GM23338 (cell line): ENCODE measurements at regions not wholly inside any gene's neighbourhood (a gene's known extent, or its start where the extent isn't known, plus 50 kb on each side); places are given as distances from the start of the nearest gene placed in this dataset.

ENCODE experiments used
- ATAC-seq: fragments of 200-7000 bp; cut with Tn5 transposase; 3 replicates; pipeline ENCODE4 v1.9.1; 2020
- DNase-seq: peaks from one replicate; pipeline ENCODE4 v3.0.0-alpha.2; 2015; ENCODE audit warnings: low spot score
- H2AFZ ChIP-seq: fragments of 200-600 bp; sonication (generic); 2 replicates; pipeline ENCODE4 v1.8.0; 2016; ENCODE audit warnings: antibody characterized with exemption, mild to moderate bottlenecking, moderate library complexity
- H3F3A ChIP-seq: fragments of 200-600 bp; sonication (generic); replicated peaks from 2 replicates; pipeline ENCODE4 v1.8.0; 2017; ENCODE audit warnings: antibody characterized with exemption, mixed run types, low read depth
- H3K27ac ChIP-seq: fragments of 200-600 bp; sonication (generic); 2 replicates; pipeline ENCODE4 v1.6.1; 2016; ENCODE audit warnings: low read depth
- H3K27me3 ChIP-seq: fragments of 200-600 bp; sonication (generic); 2 replicates; pipeline ENCODE4 v1.8.0; 2016; ENCODE audit warnings: mild to moderate bottlenecking, mixed run types, moderate library complexity; ENCODE audit not compliant: insufficient read depth
- H3K36me3 ChIP-seq: fragments of 200-600 bp; sonication (generic); 2 replicates; pipeline ENCODE4 v1.8.0; 2016; ENCODE audit warnings: mild to moderate bottlenecking; ENCODE audit not compliant: insufficient read depth
- H3K4me1 ChIP-seq: fragments of 200-600 bp; sonication (generic); 2 replicates; pipeline ENCODE4 v1.8.0; 2016; ENCODE audit warnings: mild to moderate bottlenecking, moderate library complexity; ENCODE audit not compliant: insufficient read depth
- H3K4me2 ChIP-seq: fragments of 200-600 bp; sonication (generic); 2 replicates; pipeline ENCODE4 v1.7.1; 2017; ENCODE audit warnings: mixed run types
- H3K4me3 ChIP-seq: fragments of 200-600 bp; sonication (generic); 2 replicates; pipeline ENCODE4 v1.6.1; 2016; ENCODE audit warnings: mixed run types
- H3K79me2 ChIP-seq: fragments of 200-600 bp; sonication (generic); replicated peaks from 2 replicates; pipeline ENCODE4 v1.8.0; 2017; ENCODE audit warnings: mild to moderate bottlenecking; ENCODE audit not compliant: insufficient read depth
- H3K9me2 ChIP-seq: fragments of 200-600 bp; sonication (generic); 2 replicates; pipeline ENCODE4 v1.8.0; 2017; ENCODE audit not compliant: insufficient read depth
- H4K20me1 ChIP-seq: fragments of 200-600 bp; sonication (generic); replicated peaks from 2 replicates; pipeline ENCODE4 v1.8.0; 2017; ENCODE audit warnings: mild to moderate bottlenecking; ENCODE audit not compliant: insufficient read depth
- H3K27ac Mint-ChIP-seq: 2 replicates; pipeline ENCODE4 v1.8.0; 2020; ENCODE audit warnings: inconsistent platforms, mild to moderate bottlenecking, moderate library complexity, mixed read lengths
- H3K27me3 Mint-ChIP-seq: 3 replicates; pipeline ENCODE4 v1.8.0; 2022; ENCODE audit warnings: low read depth, mild to moderate bottlenecking, moderate library complexity, mixed read lengths, inconsistent platforms; ENCODE audit not compliant: insufficient read depth, poor library complexity
- H3K36me3 Mint-ChIP-seq: 3 replicates; pipeline ENCODE4 v1.8.0; 2021; ENCODE audit warnings: low read depth, mild to moderate bottlenecking, inconsistent platforms, moderate library complexity, mixed read lengths
- H3K4me1 Mint-ChIP-seq: 3 replicates; pipeline ENCODE4 v1.8.0; 2020; ENCODE audit warnings: mild to moderate bottlenecking, inconsistent platforms, mixed read lengths
- H3K4me3 Mint-ChIP-seq: 3 replicates; pipeline ENCODE4 v1.8.0; 2021; ENCODE audit warnings: moderate library complexity, mild to moderate bottlenecking, inconsistent platforms, mixed read lengths
- H3K9me3 Mint-ChIP-seq: 3 replicates; pipeline ENCODE4 v1.8.0; 2020; ENCODE audit warnings: moderate library complexity, mild to moderate bottlenecking, inconsistent platforms, mixed read lengths
- CREB1 ChIP-seq: fragments of 250-450 bp; sonication (Bioruptor Pico); IDR thresholded peaks from 2 replicates; pipeline ENCODE4 v1.5.0; 2020; ENCODE audit warnings: low read depth, mild to moderate bottlenecking, moderate library complexity
- CTCF ChIP-seq, 2 experiments: fragments of 200-600 bp in 1 of 2; sonication (generic) in 1 of 2; conservative IDR thresholded peaks; 2 replicates each; pipeline versions ENCODE4 v1.5.1 to v1.6.1; 2016 to 2017; ENCODE audit warnings: antibody characterized with exemption in 2 of 2, low read depth in 2 of 2, mild to moderate bottlenecking in 2 of 2, moderate library complexity in 1 of 2
- ETS1 ChIP-seq: IDR thresholded peaks from 2 replicates; pipeline ENCODE4 v1.6.1; 2016; ENCODE audit warnings: antibody characterized with exemption
- NANOG ChIP-seq: IDR thresholded peaks from 2 replicates; pipeline ENCODE4 v1.6.1; 2016; ENCODE audit warnings: antibody characterized with exemption, borderline replicate concordance
- POLR2AphosphoS5 ChIP-seq: IDR thresholded peaks from 2 replicates; pipeline ENCODE4 v1.6.1; 2016; ENCODE audit warnings: antibody characterized with exemption, low read depth
- STAT1 ChIP-seq: IDR thresholded peaks from one replicate; pipeline ENCODE4 v1.6.1; 2016; ENCODE audit warnings: antibody characterized with exemption; ENCODE audit not compliant: unreplicated experiment
- ZNF114 ChIP-seq: fragments of 250-450 bp; sonication (Bioruptor Pico); IDR thresholded peaks from 2 replicates; pipeline ENCODE4 v1.5.0; 2020; ENCODE audit warnings: mild to moderate bottlenecking, moderate library complexity
- ZNF331 ChIP-seq: fragments of 250-450 bp; sonication (Bioruptor Pico); IDR thresholded peaks from 2 replicates; pipeline ENCODE4 v1.5.0; 2020; ENCODE audit warnings: low read depth, mild to moderate bottlenecking, moderate library complexity
- ZNF462 ChIP-seq: fragments of 250-450 bp; sonication (Bioruptor Pico); IDR thresholded peaks from 2 replicates; pipeline ENCODE4 v1.5.0; 2020; ENCODE audit warnings: mild to moderate bottlenecking, moderate library complexity
- TF ChIP-seq, protein P1 (sequence below): IDR thresholded peaks from one replicate; pipeline ENCODE4 v1.6.1; 2018; ENCODE audit warnings: antibody characterized with exemption; ENCODE audit not compliant: unreplicated experiment

DNA sequence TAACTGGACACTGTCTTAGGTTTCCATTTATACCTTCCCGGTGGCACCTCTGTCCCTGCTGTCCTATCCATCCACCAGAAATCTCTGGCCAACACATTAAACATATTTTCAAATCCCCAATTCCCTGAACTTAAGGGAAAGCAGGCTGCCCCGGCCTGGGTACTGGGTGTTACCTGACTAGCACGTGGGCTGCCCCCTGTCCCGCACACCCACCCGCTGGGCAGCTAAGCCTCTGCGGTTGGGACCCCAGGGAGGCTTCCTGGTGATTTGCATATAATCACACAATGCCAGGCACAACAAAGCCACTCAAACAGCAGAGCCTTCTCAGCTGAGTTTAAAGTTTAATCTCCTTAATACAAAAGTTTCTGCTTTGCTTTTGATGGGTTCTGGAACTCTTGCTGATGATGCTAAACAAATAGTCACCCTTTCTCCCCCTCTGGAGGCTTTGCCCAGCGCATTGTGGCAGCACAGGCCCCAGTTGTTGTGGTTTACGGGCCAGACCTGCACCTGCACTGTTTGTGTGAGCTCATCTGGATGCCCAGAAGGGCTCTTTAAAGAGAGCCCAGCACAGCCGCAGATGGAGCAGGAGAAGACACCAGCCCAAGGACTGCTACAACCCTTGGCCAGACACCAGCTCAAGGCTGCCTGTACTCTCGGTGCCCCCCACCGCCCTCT, 59.9 kb upstream of the POU2AF1 start:
- H3K9me3 Mint-ChIP-seq: no peaks in the 10 kb centered on the region
- no peak for TF ChIP-seq ZNF331
- TF ChIP-seq CTCF (conservative IDR thresholded peaks at IDR 0.05; ENCODE audit: low read depth in 2 of 2): no peak
- TF ChIP-seq NANOG: no peak
- TF ChIP-seq STAT1: no peak
- no peak for TF ChIP-seq ZNF462 (CRISPR knock-in tag)
- TF ChIP-seq ZNF114 (CRISPR knock-in tag): no peak
- TF ChIP-seq POLR2AphosphoS5: no peak
- TF ChIP-seq CREB1 (CRISPR knock-in tag): no peak
- TF ChIP-seq ETS1: no peak
- TF ChIP-seq, protein P1, sequence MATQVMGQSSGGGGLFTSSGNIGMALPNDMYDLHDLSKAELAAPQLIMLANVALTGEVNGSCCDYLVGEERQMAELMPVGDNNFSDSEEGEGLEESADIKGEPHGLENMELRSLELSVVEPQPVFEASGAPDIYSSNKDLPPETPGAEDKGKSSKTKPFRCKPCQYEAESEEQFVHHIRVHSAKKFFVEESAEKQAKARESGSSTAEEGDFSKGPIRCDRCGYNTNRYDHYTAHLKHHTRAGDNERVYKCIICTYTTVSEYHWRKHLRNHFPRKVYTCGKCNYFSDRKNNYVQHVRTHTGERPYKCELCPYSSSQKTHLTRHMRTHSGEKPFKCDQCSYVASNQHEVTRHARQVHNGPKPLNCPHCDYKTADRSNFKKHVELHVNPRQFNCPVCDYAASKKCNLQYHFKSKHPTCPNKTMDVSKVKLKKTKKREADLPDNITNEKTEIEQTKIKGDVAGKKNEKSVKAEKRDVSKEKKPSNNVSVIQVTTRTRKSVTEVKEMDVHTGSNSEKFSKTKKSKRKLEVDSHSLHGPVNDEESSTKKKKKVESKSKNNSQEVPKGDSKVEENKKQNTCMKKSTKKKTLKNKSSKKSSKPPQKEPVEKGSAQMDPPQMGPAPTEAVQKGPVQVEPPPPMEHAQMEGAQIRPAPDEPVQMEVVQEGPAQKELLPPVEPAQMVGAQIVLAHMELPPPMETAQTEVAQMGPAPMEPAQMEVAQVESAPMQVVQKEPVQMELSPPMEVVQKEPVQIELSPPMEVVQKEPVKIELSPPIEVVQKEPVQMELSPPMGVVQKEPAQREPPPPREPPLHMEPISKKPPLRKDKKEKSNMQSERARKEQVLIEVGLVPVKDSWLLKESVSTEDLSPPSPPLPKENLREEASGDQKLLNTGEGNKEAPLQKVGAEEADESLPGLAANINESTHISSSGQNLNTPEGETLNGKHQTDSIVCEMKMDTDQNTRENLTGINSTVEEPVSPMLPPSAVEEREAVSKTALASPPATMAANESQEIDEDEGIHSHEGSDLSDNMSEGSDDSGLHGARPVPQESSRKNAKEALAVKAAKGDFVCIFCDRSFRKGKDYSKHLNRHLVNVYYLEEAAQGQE: no peak
- no peaks in the 10 kb centered on the region for H3K27me3 ChIP-seq
- no peak overlapping the region for H3K4me2 ChIP-seq
- no peaks in the 10 kb centered on the region for H3K79me2 ChIP-seq
- DNase-seq: no peak
- H3K4me3 Mint-ChIP-seq: no peak overlapping the region
- no peaks in the 10 kb centered on the region for H3K36me3 ChIP-seq
- H3F3A ChIP-seq: no peaks in the 10 kb centered on the region
- H3K9me2 ChIP-seq: no peaks in the 10 kb centered on the region
- H3K4me1 Mint-ChIP-seq: peaks cover 13% of the 10 kb centered on the region
- no peak for ATAC-seq
- H4K20me1 ChIP-seq: no peaks in the 10 kb centered on the region
- H2AFZ ChIP-seq: no peak overlapping the region
- H3K4me1 ChIP-seq: no peaks in the 10 kb centered on the region
- H3K4me3 ChIP-seq: no peak overlapping the region
- H3K27me3 Mint-ChIP-seq: peaks cover 4% of the 10 kb centered on the region
- no peaks in the 10 kb centered on the region for H3K36me3 Mint-ChIP-seq
- no peak overlapping the region for H3K27ac Mint-ChIP-seq
- H3K27ac ChIP-seq: no peak overlapping the region
